NB4 (cell line): ENCODE measurements at regions not wholly inside any gene's neighbourhood (a gene's known extent, or its start where the extent isn't known, plus 50 kb on each side); places are given as distances from the start of the nearest gene placed in this dataset.

ENCODE experiments used
- POLR2A ChIP-seq: IDR thresholded peaks from 2 replicates; pipeline ENCODE4 v1.6.1; 2011; ENCODE audit warnings: mild to moderate bottlenecking; ENCODE audit not compliant: insufficient read length; ENCODE audit errors: extremely low read depth
- TF ChIP-seq, protein P1 (sequence below): IDR thresholded peaks from one replicate; pipeline ENCODE4 v1.5.1; 2012; ENCODE audit warnings: low read depth, low read length
- TF ChIP-seq, protein P2 (sequence below): IDR thresholded peaks from 2 replicates; pipeline ENCODE4 v1.6.1; 2011; ENCODE audit warnings: low read depth, low read length

DNA sequence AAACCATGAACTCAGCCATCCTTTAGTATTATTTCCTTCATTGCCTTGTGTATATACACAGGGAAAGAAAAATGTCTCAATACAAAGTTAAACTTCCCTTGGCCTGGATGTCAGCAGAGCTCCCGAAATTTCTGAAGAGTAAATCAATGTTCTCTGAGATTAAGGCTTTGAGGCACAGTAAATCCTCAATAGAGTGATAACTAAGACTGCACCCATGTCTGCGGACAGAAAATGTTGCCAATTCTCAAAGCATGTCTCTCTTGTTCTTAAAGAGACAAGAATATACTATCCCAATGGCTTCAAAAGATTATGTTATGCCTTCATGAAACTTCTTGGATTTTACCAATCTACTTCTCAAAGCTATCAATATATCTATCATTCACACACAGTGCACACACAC, 1196.7 kb upstream of the TENM4 start:
- TF ChIP-seq, protein P1, sequence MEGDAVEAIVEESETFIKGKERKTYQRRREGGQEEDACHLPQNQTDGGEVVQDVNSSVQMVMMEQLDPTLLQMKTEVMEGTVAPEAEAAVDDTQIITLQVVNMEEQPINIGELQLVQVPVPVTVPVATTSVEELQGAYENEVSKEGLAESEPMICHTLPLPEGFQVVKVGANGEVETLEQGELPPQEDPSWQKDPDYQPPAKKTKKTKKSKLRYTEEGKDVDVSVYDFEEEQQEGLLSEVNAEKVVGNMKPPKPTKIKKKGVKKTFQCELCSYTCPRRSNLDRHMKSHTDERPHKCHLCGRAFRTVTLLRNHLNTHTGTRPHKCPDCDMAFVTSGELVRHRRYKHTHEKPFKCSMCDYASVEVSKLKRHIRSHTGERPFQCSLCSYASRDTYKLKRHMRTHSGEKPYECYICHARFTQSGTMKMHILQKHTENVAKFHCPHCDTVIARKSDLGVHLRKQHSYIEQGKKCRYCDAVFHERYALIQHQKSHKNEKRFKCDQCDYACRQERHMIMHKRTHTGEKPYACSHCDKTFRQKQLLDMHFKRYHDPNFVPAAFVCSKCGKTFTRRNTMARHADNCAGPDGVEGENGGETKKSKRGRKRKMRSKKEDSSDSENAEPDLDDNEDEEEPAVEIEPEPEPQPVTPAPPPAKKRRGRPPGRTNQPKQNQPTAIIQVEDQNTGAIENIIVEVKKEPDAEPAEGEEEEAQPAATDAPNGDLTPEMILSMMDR: no peak
- TF ChIP-seq POLR2A: no peak
- TF ChIP-seq, protein P2, sequence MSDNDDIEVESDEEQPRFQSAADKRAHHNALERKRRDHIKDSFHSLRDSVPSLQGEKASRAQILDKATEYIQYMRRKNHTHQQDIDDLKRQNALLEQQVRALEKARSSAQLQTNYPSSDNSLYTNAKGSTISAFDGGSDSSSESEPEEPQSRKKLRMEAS: no peak
